GM18867 (cell line): ENCODE measurements at regions not wholly inside any gene's neighbourhood (a gene's known extent, or its start where the extent isn't known, plus 50 kb on each side); places are given as distances from the start of the nearest gene placed in this dataset.

Experiments
- ATAC-seq: cut with Tn5 transposase; IDR thresholded peaks from one replicate; pipeline ENCODE4 v1.9.1; 2021; ENCODE audit warnings: mild to moderate bottlenecking, moderate library complexity; ENCODE audit not compliant: unreplicated experiment

GRCh38 chr9:31065691-31066090, 1318.8 kb upstream of the ACO1 start:
- ATAC-seq, result no peak

- no peak for ATAC-seq
Measured at GRCh38 chr9:31067418-31067817, 1317.0 kb upstream of the ACO1 start.

- no peak for ATAC-seq
Measured at GRCh38 chr9:31071606-31072286, 1312.7 kb upstream of the ACO1 start.

DNA sequence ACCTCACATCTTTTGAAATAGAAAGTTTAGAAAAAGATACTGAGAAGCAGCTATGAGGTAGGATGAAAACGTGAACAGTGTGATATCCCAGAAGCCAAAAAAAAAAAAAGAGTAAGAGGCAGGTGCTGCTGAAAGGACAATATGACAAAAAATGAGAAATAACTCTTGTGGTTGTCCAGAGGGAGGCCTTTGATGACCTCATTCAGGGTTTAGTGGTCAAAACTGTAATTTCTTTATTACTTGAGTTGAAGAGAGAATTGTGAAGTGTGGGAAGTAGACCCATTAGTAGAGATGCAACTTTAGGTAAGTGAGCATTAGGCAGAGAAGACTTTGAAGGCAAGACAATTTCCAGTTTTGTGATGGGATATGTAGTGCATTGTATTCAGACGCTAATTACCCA, 1306.3 kb upstream of the ACO1 start:
- peak; percentile 78 for ATAC-seq

GRCh38 chr9:31084350-31084749, 1300.1 kb upstream of the ACO1 start:
- ATAC-seq, result no peak

DNA sequence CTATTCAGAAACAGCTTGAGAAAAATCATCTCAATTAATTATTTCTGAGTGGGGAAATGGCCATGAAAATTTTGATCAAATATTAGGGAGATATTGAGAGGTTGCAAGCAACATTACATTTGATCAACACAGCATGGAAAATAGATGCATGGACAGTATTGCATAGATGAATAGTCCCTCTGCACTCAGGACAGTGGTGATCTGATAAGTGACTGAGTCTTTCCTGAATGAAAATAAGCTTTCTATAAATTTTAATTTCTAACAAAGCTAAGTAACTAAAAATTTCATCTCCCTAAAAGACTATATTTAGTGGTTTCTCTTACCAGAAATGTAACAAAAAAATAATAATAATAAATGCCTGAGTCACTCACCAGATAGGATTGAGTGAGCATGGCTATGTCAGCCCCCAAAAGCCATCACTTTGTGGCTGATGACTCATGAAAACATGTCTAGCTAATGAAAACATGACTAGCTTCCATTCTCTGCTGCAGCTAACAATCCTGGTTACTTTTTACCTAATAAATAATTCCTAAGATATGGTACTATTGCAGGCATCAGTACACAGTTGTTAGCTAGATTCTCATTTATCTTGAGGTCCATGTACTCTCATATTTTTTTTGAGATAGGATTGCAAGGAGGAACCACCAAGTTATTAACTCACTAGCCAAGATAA, 1294.8 kb upstream of the ACO1 start:
- ATAC-seq, result no peak

DNA sequence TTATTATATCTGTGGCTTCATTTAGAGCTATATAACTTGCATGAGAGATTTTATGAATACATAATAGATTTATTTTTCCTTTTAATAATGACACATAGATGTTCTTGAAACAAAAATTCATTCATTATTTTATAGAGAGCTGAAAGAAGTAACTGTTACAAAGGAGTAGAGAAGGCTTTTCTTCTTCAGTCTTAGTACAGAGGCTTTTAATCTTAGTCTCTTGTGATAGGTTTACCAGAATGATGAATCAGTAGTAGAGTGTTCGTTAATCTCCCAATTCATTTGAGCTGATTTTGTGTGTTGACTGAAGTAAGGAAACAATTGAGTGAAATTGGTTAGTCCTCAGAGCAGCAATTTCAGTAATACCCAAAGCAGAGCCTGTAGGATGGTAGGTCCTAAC, 1284.1 kb upstream of the ACO1 start:
- no peak for ATAC-seq

DNA sequence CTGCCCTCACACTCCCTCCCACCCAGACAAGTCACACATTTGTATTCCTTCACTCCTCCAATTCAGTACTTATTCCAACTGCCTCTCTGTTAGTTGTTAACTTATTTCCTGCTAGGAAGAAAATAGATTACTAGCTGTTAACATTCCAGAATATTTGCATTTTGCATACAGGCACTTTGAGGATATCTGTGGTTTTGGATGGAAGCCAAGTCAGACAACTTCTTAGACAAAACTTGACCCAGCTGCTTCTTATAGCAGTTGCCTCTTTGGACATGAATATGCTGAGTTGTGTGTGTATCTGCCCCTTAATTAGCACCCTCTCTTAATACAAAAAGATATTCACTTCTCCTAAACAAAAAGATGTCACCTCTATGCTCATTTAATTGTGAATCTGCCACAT, 1280.6 kb upstream of the ACO1 start:
- ATAC-seq, result no peak

DNA sequence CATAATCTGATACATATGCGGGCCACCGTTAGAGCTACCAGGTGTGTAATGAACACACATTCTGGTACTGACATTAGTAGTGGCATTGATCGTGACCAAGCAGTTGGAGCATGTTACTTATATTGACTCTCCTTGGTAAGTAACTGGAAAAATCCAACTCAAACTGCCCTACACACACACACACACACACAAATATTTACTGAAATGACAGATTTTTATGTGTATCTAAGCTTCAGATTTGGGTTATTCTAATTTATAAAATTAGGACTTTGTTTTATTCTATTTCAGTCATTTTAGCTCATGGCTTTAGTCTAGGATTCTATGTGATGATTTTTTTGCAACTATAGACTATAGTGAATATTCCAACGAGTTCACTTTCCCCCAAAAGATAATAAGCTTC, 1280.2 kb upstream of the ACO1 start:
- ATAC-seq, result no peak

DNA sequence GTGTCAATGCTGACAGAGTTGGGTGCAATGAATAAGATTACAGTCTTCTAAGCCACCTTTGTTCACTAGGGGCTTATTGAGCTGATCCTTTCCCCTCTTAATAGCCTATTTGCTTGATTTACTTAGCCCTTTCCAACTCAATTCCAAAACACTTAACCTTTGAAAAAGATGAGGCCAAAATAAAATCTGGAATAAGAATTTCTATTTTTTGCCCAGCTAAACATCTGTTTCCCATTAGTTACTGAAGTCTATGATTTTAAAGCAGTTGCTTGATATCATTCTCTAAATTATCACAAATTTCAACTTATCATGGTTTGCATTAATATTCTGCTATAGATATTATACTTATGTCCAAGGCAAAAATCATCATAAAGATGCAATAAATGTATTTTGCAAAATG, 1272.0 kb upstream of the ACO1 start:
- no peak for ATAC-seq

- no peak for ATAC-seq
Measured at GRCh38 chr9:31114346-31114745, 1270.1 kb upstream of the ACO1 start.

DNA sequence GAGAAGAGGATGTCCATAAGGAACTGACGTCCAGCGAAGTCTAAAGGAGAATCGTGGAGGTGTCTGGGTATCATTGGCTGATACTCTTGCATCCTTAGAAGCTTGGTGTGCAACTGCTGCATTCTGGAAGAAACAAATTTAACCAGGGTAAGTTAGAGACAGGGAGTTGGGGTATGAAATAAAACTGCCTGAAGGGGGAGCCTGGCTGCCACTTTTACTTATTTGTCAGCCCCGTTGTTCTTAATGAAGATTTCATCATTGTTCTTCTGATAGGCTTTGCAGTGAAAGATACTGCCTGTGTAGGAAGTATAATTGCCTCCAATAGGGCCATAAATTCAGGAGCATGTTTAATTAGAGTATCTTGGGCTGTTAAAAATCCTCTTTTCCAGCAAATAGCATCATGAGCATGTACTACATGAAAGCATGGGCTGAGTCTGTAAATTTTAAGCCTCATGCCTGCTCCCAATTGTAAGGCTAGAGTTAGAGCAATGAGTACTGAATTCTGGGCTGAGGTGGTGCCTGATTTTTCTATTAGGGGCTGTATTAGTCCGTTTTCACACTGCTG, 1264.5 kb upstream of the ACO1 start:
- peak; percentile 92 for ATAC-seq

DNA sequence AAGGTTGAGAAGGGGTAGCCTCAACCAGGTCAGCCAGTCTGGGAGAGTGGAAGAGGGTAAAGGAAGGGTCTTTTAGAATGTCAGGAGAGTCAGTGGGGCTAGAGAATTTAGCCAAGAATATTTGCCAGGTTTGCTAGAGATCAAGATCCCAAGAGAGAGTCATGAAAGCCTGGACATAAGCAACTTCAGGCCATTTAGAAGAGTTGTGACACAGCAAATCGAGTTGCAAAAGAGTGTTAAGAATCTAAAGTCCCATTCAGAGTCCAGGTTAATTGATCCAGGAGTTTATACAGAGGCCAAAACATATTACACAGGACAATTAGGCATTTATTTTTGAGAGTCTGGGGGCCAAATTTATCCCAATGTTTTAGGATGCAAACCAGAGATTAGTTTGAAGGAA, 1260.1 kb upstream of the ACO1 start:
- ATAC-seq, result no peak

DNA sequence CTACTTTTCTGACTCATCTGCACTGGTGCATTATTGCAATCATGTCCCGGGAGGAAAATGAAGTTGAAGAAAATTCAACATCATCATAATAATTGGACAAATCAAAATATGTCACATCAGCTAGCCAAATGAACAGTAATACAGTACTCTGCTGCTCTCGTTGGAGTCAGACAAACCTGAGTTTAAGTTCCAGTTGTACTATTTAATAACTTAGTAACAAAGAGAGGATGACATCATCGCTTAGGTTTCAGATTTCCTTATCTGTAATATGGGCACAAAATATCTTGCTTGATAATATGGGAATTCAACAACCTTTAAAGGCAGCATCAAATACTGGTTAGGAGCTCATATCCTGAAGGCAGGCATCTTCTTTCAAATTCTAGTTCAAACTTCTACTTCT, 1248.9 kb upstream of the ACO1 start:
- no peak for ATAC-seq

DNA sequence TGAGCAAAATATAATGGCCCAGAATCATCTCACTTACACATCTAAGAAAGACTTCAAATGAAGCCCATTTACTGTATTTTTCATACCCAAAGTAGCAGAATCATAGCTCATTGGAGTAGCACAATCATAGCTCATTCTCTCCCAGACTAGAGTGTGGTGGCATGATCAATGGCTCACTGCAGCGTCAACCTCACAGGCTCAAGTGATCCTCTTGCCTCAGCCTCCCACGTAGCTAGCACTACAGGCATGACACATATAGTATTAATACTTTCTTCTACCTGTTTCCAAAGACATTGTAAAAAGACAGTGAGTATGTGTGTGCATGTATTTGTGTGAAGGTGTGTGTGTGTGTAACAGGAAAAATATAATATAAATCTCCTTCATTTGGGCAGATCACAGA, 1247.9 kb upstream of the ACO1 start:
- no peak for ATAC-seq

- ATAC-seq, result no peak
Measured at GRCh38 chr9:31137176-31138160, 1247.0 kb upstream of the ACO1 start.

GRCh38 chr9:31140316-31140715, 1244.1 kb upstream of the ACO1 start:
- peak; percentile 42 for ATAC-seq

- ATAC-seq, result no peak
Measured at GRCh38 chr9:31142456-31142855, 1242.0 kb upstream of the ACO1 start.

DNA sequence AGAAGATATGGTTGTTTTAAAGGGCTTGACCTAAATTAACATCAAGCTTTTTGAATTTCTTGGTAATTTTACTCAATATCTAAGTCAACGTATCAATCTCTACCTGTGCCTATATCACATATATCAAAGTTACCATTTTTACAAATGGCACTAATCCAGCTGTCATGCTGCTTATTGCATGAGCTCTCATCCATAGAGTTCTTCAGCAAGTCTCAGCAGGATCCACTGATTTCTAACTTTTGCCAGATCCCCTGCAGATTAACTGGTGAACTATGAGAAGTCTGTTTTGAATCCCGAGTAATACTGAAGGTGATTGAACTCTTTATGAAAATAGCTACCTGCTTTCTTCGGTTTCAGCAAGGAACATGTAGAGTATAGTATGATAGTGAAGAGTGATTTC, 1239.8 kb upstream of the ACO1 start:
- ATAC-seq, result no peak

- peak; percentile 93 for ATAC-seq
Measured at GRCh38 chr9:31146485-31147166, 1237.8 kb upstream of the ACO1 start.
